Progenitor cell of endocrine pancreas (in vitro differentiated cells): ENCODE measurements at regions not wholly inside any gene's neighbourhood (a gene's known extent, or its start where the extent isn't known, plus 50 kb on each side); places are given as distances from the start of the nearest gene placed in this dataset.

Source experiments
- DNase-seq: peaks from one replicate; pipeline ENCODE4 v3.0.0; 2021; ENCODE audit warnings: low spot score; ENCODE audit not compliant: unreplicated experiment
- H3K27ac Mint-ChIP-seq: 2 replicates; pipeline ENCODE4 v1.8.0; 2021; ENCODE audit warnings: mild to moderate bottlenecking, moderate library complexity, mixed read lengths
- H3K27me3 Mint-ChIP-seq: 2 replicates; pipeline ENCODE4 v1.8.0; 2021; ENCODE audit warnings: mixed read lengths
- H3K36me3 Mint-ChIP-seq: 2 replicates; pipeline ENCODE4 v1.8.0; 2022; ENCODE audit warnings: mixed read lengths; ENCODE audit not compliant: insufficient read depth
- H3K4me1 Mint-ChIP-seq: 2 replicates; pipeline ENCODE4 v1.8.0; 2021; ENCODE audit warnings: low read depth, mixed read lengths
- H3K4me3 Mint-ChIP-seq: 2 replicates; pipeline ENCODE4 v1.8.0; 2021; ENCODE audit warnings: low read depth, mild to moderate bottlenecking, moderate library complexity, mixed read lengths
- H3K9me3 Mint-ChIP-seq: 2 replicates; pipeline ENCODE4 v1.8.0; 2021; ENCODE audit warnings: low read depth, mixed read lengths
- CTCF ChIP-seq: fragments of 200-600 bp; sonication (generic); IDR thresholded peaks from one replicate; pipeline ENCODE4 v1.5.0; 2021; ENCODE audit warnings: antibody characterized with exemption, mild to moderate bottlenecking; ENCODE audit not compliant: unreplicated experiment

- Mint-ChIP-seq H3K27me3 (no peaks in the 10 kb centered on the region), H3K4me1 (peaks cover 20% of the 10 kb centered on the region), H3K36me3 (no peaks in the 10 kb centered on the region), H3K4me3 (no peak overlapping the region), H3K27ac (no peak overlapping the region), H3K9me3 (no peaks in the 10 kb centered on the region)
- DNase-seq = no peak
- no peak for TF ChIP-seq CTCF
Measured at GRCh38 chr2:203649176-203649814, 57.1 kb upstream of the CD28 start.

GRCh38 chr2:203650860-203651613 is 55.4 kb upstream of the CD28 start:
- Mint-ChIP-seq H3K27ac (peak overlapping the region; percentile 76), H3K4me1 (peaks cover 20% of the 10 kb centered on the region), H3K4me3 (no peak overlapping the region), H3K36me3 (no peaks in the 10 kb centered on the region), H3K27me3 (peaks cover 4% of the 10 kb centered on the region), H3K9me3 (no peaks in the 10 kb centered on the region)
- DNase-seq = no peak
- TF ChIP-seq CTCF = no peak

DNA sequence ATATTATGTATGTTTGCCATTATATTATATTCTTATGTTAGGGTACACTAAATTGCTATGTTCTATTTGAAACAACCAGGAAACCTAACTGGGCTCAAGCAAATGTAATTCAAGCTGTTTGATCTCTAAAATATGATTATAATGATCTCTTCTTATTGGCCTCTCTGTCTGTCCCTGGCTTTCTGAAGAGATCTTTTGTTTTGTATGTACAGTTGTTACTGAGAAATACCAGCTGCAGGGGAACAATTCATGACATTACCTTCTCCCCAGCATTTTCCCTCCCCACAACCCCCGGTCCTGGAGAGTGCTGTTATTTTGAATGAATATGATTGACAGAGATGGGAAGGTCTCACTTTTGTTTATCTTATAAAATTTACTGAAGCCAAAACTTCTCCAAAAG is 54.8 kb upstream of the CD28 start:
- Mint-ChIP-seq H3K27ac (no peak overlapping the region), H3K4me3 (no peak overlapping the region), H3K9me3 (no peaks in the 10 kb centered on the region), H3K4me1 (peaks cover 22% of the 10 kb centered on the region), H3K27me3 (peaks cover 4% of the 10 kb centered on the region), H3K36me3 (no peaks in the 10 kb centered on the region)
- TF ChIP-seq CTCF = no peak
- no peak for DNase-seq

GRCh38 chr2:203654826-203655225 is 51.6 kb upstream of the CD28 start:
- H3K36me3 Mint-ChIP-seq = no peaks in the 10 kb centered on the region
- H3K4me1 Mint-ChIP-seq = peaks cover 17% of the 10 kb centered on the region
- TF ChIP-seq CTCF = no peak
- H3K4me3 Mint-ChIP-seq = no peak overlapping the region
- no peak overlapping the region for H3K27ac Mint-ChIP-seq
- H3K9me3 Mint-ChIP-seq = no peaks in the 10 kb centered on the region
- H3K27me3 Mint-ChIP-seq = peaks cover 4% of the 10 kb centered on the region
- no peak for DNase-seq

DNA sequence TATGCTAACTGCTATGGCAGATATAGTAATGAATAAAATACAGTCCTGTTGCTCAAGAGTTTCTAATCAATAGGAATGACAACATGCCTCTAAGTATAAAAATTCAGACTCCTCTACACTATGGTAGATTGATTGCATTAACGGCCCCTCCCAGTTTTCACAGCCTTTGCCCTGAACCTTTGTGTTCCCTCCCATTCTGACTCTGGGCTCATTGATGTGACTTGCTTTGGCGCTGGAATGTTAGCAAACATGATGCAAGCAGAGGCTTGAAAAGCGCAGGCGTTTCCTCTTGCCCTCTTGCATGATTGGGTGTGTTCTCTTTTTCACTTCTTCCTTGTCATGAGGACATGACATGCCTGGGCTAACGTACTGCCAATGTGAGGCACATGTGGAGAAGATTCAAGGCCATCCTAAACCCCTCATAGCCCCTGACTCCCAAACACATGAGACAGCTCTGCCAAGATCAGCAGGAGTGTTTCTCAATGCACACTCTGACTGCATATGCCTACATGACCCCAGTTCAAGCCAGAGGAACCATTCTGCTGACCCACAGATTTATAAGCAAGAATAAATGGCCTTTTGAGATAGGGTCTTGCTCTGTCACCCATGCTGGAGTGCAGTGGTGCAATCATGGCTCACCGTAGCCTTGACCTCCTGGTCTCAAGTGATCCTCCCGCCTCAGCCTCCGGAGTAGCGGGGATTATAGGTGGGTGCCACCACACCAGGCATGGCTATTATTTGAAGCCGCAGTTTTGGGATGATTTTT is 49.7 kb upstream of the CD28 start:
- no peak overlapping the region for H3K4me3 Mint-ChIP-seq
- H3K9me3 Mint-ChIP-seq = no peaks in the 10 kb centered on the region
- no peaks in the 10 kb centered on the region for H3K36me3 Mint-ChIP-seq
- DNase-seq = no peak
- H3K27me3 Mint-ChIP-seq = peaks cover 4% of the 10 kb centered on the region
- peak overlapping the region; percentile 42 for H3K27ac Mint-ChIP-seq
- TF ChIP-seq CTCF = no peak
- H3K4me1 Mint-ChIP-seq = peaks cover 7% of the 10 kb centered on the region
